Heart left ventricle (tissue), 13 donors: ENCODE measurements at regions not wholly inside any gene's neighbourhood (a gene's known extent, or its start where the extent isn't known, plus 50 kb on each side); places are given as distances from the start of the nearest gene placed in this dataset.

Source experiments
- POLR2A ChIP-seq, 2 donors: fragments of 450-650 bp; IDR thresholded peaks; one replicate each; pipeline ENCODE4 v1.6.1; 2017; ENCODE audit warnings: antibody characterized with exemption in 2 of 2, mild to moderate bottlenecking in 2 of 2, moderate library complexity in 2 of 2
- TF ChIP-seq, protein P1 (sequence below), 12 donors: fragments of 200-600 bp; sonication (generic) in 4 of 12; IDR thresholded peaks; one replicate each; pipeline versions ENCODE4 v1.5.0 to v1.8.0; 2018 to 2022; ENCODE audit warnings: antibody characterized with exemption in 12 of 12, mild to moderate bottlenecking in 5 of 12
- donor health status: ischemic (EF 13 %, LVEDD 7.1; RV severe dilation, severe dysfunction).
- donor health status: DM: no; HTN: yes; CAD: no.
- donor health status: DM: no; HTN: no; CAD: no.
- donor health status: ischemic (EF 25% LVEDD 6.9; RV normal size, moderate dysfunction).
- donor health status: ischemic (EF 25% LVEDD 5.7; RV mildly dilated, moderate dysfunction).
- donor health status: ischemic (EF 35%, LVEDD 5.7; RV mildly dilated, moderate dysfunction).
- donor health status: nonischemic (EF 11% LVEDD 7.7; RV severe dilation, severe dysfunction).
- donor health status: DM: yes; HTN: yes; CAD: no.
- donor health status: PGD.
- donor health status: ischemic (EF 29% LVEDD 5.4; RV normal size, mild dysfunction).
- donor health status: nonischemic (EF 23%, LVEDD 6.1; RV moderate dilation, normal function).

DNA sequence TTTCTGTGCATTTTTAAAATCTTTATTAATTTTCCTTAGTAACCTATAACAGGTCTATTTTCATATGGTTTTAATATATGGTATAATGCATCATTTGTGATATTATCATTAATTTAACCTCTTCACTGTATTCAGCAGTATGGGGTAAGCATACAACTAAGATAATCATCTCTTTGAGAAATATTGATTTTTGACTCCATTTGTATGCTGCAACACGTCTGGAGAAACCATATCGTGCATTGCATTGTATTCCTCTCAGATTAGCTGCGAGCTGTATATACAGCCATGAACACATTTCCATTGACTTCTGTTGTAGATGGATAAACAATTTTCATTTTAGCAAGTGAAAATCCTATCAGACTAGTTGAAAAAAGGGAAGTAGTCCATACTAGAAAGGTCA is 2275.8 kb upstream of the PCDH20 start:
- TF ChIP-seq, protein P1, sequence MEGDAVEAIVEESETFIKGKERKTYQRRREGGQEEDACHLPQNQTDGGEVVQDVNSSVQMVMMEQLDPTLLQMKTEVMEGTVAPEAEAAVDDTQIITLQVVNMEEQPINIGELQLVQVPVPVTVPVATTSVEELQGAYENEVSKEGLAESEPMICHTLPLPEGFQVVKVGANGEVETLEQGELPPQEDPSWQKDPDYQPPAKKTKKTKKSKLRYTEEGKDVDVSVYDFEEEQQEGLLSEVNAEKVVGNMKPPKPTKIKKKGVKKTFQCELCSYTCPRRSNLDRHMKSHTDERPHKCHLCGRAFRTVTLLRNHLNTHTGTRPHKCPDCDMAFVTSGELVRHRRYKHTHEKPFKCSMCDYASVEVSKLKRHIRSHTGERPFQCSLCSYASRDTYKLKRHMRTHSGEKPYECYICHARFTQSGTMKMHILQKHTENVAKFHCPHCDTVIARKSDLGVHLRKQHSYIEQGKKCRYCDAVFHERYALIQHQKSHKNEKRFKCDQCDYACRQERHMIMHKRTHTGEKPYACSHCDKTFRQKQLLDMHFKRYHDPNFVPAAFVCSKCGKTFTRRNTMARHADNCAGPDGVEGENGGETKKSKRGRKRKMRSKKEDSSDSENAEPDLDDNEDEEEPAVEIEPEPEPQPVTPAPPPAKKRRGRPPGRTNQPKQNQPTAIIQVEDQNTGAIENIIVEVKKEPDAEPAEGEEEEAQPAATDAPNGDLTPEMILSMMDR (IDR thresholded peaks at IDR 0.05): no peak
- no peak for TF ChIP-seq POLR2A (IDR thresholded peaks at IDR 0.05)
